Activated CD4-positive, CD25-positive, alpha-beta regulatory T cell treated with anti-CD3 and anti-CD28 coated beads, Interleukin-2, amount 50 U/mL, for 24 hours (primary cell): ENCODE measurements at regions not wholly inside any gene's neighbourhood (a gene's known extent, or its start where the extent isn't known, plus 50 kb on each side); places are given as distances from the start of the nearest gene placed in this dataset.
"Not testable (repeated sequence)": the region's sequence is repeated elsewhere in the genome, so short reads cannot be mapped to it uniquely, and the experiment has no call there.

ENCODE experiments used
- ATAC-seq, 2 donors: fragments of 150-1000 bp; cut with Tn5 transposase; one replicate each; pipeline ENCODE4 v1.10.0; 2021; ENCODE audit warnings: mild to moderate bottlenecking in 1 of 2, moderate library complexity in 1 of 2

DNA sequence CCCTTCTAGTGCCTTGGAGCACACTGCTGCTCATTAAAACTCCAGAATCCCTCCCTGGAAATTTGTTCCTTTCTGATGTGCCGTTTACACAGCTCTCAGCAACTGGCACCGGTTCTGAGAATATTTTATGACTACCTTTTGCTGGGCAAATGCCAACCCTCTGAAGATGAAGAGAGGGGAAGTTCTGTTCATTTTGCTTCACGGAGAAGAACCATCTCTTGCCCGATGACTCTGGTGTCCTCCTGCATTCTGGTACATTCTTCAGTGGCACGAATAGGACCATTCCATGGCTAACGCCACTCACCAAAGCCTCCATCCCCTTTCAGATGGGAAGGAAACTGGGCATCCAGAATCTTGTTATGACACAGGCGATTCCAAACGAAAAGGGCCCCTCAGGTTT, 96.2 kb upstream of the SIM2 start:
- no peak for ATAC-seq

DNA sequence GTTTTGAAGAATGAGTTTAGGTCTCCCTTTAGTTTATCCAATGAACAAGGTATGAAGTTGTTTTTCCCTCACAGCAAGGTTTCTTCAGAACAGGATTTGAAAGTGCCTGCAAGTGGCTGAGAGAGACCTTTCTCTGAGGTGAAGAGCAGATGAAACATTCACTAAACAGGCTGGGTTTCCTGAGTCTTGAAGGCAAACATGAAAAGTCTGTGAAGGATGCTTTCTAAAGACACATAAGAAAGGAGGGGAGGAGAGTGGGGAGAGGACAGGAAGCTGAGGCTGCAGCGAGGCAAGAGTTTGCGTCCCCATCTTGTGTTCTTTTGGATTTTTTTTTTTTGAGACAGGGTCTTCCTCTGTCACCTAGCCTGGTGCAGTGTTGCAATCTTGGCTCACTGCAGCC, 95.7 kb upstream of the SIM2 start:
- no peak for ATAC-seq

GRCh38 chr21:36605426-36605825, 93.5 kb upstream of the SIM2 start:
- no peak for ATAC-seq

DNA sequence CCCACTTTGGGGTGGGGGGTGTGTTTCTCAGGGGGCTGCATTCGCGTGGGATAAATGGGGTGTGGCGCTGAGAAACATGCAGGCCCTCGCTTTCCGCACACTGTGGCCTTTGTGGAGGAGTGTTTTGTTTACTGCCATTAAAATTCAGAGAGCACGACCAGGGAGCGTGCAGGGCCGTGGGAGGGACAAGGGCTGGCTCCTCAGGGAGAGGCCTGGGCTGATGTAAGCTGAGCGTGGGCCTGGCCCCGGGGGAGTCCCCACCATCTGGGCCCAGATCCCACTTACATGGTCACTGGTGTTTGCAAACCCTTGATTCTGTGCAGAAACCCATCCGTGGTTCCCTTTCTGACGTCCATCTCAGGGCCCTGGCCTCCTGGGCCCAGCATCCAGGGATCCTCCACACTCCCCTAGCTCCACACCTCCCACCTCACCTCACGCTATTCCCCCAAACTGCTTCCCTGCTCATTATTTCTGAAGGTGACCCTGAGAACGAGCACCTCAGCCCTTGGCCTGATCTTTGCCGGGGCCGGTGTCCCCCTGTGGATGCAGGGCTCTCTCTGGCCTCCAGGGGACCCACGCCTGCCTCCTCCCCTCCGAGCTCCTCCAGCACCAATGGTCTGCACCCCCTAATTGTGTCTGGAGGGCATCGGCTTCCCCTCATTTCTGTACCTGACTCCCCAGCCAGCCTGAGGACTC, 92.5 kb upstream of the SIM2 start:
- ATAC-seq, result no peak

DNA sequence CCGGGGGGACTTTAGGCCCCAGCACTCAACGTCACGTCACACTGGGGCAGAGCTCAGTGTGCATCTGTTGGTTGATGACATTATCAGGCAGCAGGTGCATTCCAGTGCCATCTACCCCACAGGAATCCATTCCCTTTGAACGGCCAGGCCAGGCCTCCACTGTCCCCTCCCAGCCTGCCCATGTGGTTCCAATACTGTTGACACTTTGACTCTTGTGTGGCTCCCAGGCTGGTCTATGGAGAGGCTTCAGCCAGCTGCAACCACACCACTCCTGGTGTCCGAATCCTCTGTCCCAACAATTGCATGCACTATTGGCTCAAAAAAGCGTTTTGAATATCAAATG, 92.0 kb upstream of the SIM2 start:
- ATAC-seq, result no peak

DNA sequence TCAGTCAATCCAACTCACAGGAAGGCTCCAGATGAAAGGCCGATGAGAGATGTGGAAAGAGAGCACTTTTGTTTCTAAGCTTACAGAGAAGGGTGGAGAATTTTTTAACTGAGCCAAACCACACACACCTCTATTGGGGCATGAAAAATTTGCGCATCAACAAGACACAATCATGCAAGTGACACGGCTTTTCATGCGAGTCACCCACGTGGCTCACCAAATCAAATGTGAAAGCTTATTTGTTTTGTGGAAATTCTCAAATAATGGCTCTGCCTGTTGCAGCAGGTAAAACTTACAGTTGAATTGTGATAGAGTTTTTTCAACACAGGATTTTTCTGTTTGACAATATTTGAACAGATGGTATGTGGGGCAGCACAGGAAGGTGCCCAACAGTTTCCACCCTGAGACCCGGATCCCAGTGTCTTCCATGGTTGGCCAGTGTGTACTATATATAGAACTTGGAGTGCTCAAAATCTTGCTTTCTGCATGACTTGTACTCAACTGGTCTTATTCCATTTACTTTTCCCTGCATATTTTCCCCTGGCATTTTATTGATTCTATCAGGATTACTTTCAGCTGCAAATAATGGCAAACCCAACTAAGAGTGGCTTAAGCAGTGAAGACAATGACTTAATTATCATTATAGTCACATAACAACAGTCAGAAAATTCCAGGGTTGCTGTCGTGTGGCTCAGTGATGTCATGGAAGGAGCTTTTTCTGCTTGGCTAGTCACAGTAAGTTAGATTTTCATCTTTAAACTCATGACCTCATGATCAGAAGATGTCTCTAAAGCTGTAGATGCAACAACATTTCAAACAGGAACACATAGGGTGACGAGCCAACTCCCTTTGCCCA, 90.6 kb upstream of the SIM2 start:
- ATAC-seq, result no peak

GRCh38 chr21:36608897-36609225, 90.1 kb upstream of the SIM2 start:
- no peak for ATAC-seq

GRCh38 chr21:36609654-36610053, 89.3 kb upstream of the SIM2 start:
- no peak for ATAC-seq

- ATAC-seq, result no peak
Observed at GRCh38 chr21:36610201-36610600, 88.7 kb upstream of the SIM2 start.

- ATAC-seq, result no peak
Observed at GRCh38 chr21:36610935-36611334, 88.0 kb upstream of the SIM2 start.

GRCh38 chr21:36611379-36611778, 87.5 kb upstream of the SIM2 start:
- ATAC-seq, result no peak

GRCh38 chr21:36613059-36613458, 85.9 kb upstream of the SIM2 start:
- ATAC-seq, result no peak

DNA sequence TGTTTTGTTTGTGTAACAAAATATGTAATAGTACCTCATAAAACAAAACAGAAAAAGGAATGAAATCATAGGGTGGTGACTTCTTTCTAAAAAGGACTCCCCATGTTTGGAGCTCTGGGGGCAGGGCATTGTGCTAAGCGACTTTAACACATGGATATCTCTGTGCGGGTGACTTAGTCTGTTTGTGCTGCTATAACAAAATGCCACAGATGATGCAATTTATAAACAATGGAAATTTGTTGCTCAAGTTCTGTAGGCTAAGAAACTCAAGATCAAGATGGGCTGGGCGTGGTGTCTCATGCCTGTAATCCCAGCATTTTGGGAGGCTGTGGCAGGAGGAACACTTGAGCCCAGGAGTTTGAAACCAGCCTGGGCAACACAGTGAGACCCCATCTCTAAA, 85.4 kb upstream of the SIM2 start:
- no peak for ATAC-seq

DNA sequence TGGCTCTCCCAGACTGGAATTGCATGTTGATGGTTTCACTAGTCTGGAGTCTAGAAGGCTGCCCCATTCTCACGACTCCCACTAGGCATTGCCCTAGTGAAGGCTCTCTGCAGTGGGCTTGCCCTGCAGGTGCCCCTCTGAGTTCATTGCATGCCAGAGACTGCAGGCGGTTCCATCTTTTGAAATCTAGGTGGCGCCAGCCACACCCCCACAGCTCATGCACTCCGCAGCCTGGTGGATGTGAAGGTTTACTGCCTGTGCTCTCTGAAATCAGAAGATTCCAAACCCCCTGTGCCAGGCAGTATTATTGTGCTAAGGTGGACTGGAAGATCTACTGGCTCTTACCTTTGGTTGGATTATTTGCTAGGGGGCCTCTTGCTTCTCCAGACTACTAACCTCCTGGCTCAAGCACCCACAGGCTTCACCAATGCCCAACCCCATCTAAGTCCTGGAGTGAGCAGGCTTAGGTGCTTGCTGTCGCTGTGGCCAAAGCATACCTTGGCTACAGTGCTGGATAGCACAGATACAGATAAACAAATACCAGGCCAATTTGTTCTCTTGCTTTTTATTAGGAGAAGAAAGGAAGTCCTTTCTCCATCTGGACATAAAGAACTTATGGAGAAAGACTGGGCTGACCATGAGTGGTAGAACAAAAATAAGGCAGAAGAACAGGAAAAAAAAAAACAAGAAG, 83.5 kb upstream of the SIM2 start:
- ATAC-seq, result no peak

DNA sequence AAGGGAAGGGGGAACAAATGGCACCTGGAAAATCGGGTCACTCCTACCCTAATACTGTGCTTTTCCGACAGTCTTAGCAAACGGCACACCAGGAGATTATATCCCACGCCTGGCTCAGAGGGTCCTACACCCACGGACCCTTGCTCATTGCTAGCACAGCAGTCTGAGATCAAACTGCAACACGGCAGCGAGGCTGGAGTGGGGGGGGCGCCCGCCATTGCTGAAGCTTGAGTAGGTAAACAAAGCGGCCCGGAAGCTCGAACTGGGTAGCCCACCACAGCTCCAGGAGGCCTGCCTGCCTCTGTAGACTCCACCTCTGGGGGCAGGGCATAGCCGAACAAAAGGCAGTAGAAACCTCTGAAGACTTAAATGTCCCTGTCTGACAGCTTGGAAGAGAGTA, 82.1 kb upstream of the SIM2 start:
- ATAC-seq, result not testable (repeated sequence)

DNA sequence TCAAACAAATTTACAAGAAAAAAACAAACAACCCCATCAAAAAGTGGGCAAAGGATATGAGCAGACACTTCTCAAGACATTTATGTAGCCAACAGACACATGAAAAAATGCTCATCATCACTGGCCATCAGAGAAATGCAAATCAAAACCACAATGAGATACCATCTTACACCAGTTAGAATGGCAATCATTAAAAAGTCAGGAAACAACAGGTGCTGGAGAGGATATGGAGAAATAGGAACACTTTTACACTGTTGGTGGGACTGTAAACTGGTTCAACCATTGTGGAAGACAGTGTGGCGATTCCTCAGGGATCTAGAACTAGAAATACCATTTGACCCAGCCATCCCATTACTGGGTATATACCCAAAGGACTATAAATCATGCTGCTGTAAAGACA, 77.1 kb upstream of the SIM2 start:
- not testable (repeated sequence) for ATAC-seq

DNA sequence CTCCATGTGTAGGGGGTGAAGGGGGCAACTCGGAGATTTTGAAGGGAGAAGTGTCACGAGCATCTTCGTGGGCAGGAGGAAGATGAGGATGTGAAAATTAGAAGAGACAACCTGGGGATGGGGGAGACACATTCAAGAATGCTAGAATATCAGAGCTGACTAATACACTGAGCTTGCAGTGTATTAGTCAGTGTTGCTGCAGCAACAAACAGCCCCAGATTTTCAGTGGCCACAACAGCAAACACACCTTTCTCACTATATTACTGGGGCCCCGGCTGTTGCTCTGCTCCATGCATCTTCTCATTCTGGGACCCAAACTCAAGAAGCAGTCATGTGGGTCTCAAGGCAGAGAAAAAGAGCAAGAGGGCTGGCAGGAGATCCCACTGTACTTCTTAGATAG, 74.8 kb upstream of the SIM2 start:
- ATAC-seq, result no peak

DNA sequence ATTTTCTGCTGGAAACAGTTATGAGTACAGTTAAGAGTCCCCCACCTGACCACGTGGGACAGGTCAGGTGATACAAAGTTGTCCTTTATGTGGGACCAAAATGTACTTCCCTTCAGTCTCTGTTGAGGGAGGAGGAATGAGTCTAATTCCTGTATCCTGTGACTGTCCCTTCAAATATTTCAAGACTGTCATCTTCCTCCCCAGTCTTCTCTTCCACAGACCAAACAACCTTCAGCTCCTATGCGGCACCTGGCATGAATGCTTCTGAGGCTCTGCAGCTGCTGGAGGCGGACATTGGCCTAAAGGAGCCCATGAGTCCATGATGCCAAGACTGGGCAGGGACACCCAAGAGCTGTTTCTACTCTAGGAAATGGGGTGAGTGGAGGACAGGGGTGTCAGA, 72.1 kb upstream of the SIM2 start:
- no peak for ATAC-seq

- no peak for ATAC-seq
Observed at GRCh38 chr21:36627242-36627641, 71.7 kb upstream of the SIM2 start.

DNA sequence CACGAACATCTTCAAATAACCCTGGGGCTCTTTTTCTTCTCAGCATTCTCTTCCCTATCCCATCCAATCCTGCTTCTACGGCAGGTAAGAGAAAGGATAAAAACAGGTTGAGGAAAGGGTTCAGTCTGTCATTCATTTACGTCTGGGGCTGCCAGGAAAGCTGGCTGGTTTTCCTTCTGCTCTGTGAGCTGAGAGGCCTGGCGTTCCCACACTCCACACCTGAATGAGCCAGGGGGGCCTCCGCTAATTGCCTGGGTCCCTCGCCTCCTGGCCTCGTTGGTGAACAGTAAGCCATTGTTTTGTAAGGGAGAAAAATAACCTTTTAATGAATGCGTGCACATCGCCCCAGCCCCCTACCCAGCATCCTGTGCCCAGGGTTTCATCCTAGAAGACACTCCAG, 70.8 kb upstream of the SIM2 start:
- ATAC-seq, result no peak

DNA sequence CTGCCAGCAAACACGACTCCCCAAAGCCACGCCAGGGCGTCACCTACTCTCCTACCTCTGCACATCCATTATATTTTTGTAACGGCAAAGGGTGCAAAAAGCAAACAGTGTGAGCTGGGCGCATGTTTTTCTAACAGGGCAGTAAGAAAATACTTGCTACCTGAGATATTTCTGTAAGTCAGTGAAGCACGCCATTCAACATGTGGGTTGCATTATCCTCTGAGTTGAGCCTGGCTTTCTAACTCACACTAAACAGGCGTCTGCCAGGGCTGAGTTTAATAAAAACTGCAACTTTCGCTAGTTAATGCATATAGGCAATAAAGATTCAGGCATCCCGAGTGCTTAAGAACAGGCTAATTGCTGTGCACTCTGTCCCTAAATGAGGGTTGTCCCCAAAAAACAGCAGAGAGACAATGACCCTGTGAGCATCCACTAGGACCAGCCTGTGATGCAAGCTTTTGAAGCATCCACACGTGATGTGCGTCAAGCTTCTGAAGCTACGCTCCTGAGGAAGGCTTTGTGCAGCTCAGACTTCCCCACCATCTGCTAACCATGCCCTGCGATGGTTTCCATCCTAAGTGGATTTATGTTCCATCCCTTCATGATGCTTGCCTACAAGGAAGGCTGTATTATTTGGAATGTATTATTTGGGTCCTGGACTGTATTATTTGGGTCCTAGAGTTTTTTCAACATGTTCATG, 70.0 kb upstream of the SIM2 start:
- ATAC-seq, result no peak

- peak; percentile 53 to 58 for ATAC-seq
Observed at GRCh38 chr21:36630485-36631206, 68.3 kb upstream of the SIM2 start.

DNA sequence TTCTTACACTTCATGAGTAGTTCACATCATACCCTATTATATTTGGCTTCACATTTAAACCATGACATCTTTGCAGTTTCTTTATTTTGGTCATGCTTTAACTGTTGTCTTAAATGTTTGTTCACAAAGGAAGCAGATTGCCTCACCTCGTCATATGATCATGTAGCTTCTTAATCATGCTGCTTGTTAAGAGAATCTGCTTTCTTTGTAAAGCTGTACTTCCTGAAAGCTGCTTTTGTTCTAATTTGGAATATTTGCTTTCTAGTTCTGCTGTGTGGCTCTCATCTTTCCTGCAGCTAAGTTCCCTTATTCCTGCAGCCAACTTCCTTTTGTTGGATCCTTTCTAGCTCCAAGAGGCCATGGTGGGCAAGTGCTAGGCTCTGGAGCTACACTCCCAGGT, 62.9 kb upstream of the SIM2 start:
- no peak for ATAC-seq
